ENCODE measurements at regions not wholly inside any gene's neighbourhood (a gene's known extent, or its start where the extent isn't known, plus 50 kb on each side); places are given as distances from the start of the nearest gene placed in this dataset.

DNA sequence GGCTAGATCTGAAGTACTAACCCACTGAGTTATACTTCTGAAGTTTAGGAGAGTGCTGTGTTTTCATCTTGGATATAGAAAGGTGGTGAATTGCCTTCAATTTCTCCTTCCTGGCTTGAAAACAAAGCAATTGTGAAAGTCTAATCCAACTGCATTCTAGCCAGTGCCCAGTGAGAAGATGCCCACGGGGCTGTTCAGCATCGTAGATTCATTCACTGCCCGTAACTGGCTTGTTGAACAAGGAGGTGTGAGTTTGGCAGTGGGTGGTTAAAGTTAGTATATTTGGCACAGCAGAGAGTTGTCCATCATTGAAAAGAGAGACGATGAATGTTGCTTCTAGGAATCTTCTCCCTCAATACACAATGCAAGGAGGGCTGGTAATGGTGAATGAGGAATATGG lies 82.3 kb upstream of the RND3 start:
- TF ChIP-seq, protein P1, sequence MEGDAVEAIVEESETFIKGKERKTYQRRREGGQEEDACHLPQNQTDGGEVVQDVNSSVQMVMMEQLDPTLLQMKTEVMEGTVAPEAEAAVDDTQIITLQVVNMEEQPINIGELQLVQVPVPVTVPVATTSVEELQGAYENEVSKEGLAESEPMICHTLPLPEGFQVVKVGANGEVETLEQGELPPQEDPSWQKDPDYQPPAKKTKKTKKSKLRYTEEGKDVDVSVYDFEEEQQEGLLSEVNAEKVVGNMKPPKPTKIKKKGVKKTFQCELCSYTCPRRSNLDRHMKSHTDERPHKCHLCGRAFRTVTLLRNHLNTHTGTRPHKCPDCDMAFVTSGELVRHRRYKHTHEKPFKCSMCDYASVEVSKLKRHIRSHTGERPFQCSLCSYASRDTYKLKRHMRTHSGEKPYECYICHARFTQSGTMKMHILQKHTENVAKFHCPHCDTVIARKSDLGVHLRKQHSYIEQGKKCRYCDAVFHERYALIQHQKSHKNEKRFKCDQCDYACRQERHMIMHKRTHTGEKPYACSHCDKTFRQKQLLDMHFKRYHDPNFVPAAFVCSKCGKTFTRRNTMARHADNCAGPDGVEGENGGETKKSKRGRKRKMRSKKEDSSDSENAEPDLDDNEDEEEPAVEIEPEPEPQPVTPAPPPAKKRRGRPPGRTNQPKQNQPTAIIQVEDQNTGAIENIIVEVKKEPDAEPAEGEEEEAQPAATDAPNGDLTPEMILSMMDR (conservative IDR thresholded peaks at IDR 0.05) = no peak
- no peak for TF ChIP-seq EZH2 (IDR thresholded peaks at IDR 0.05; ENCODE audit: low read depth)

All from PC-9 (cell line).